PFSK-1 (cell line): ENCODE measurements at regions not wholly inside any gene's neighbourhood (a gene's known extent, or its start where the extent isn't known, plus 50 kb on each side); places are given as distances from the start of the nearest gene placed in this dataset.

Source experiments
- FOXP2 ChIP-seq: optimal IDR thresholded peaks from 2 replicates; pipeline ENCODE3; 2011; ENCODE audit warnings: borderline replicate concordance, control low read depth, inconsistent platforms; ENCODE audit not compliant: insufficient read depth; ENCODE audit errors: extremely low read length, extremely low read depth
- POLR2AphosphoS5 ChIP-seq: IDR thresholded peaks from 2 replicates; pipeline ENCODE4 v1.6.1; 2012; ENCODE audit warnings: low read depth, mild to moderate bottlenecking, control low read depth, low read length, moderate library complexity
- REST ChIP-seq, 2 experiments: IDR thresholded peaks; 2 replicates each; pipeline versions ENCODE4 v1.6.1 to v1.8.0; 2011 to 2012; ENCODE audit warnings: low read depth in 2 of 2, low read length in 2 of 2, control low read depth in 1 of 2, inconsistent platforms in 1 of 2, mild to moderate bottlenecking in 1 of 2, moderate library complexity in 1 of 2; ENCODE audit not compliant: insufficient read depth in 1 of 2
- SIN3A ChIP-seq: IDR thresholded peaks from 2 replicates; pipeline ENCODE4 v1.6.1; 2012; ENCODE audit warnings: mild to moderate bottlenecking, low read length, moderate library complexity, borderline replicate concordance; ENCODE audit not compliant: insufficient read depth
- TAF1 ChIP-seq: IDR thresholded peaks from 2 replicates; pipeline ENCODE4 v1.6.1; 2012; ENCODE audit warnings: low read length, control low read depth, borderline replicate concordance; ENCODE audit not compliant: insufficient read depth

GRCh38 chr5:2148312-2149194 is 265.8 kb upstream of the IRX4 start:
- TF ChIP-seq TAF1 (no peak), POLR2AphosphoS5 (no peak), SIN3A (no peak), REST (IDR thresholded peaks at IDR 0.05; ENCODE audit: insufficient read depth in 1 of 2, low read depth in 2 of 2, low read length in 2 of 2) (no peak), FOXP2 (no peak)

DNA sequence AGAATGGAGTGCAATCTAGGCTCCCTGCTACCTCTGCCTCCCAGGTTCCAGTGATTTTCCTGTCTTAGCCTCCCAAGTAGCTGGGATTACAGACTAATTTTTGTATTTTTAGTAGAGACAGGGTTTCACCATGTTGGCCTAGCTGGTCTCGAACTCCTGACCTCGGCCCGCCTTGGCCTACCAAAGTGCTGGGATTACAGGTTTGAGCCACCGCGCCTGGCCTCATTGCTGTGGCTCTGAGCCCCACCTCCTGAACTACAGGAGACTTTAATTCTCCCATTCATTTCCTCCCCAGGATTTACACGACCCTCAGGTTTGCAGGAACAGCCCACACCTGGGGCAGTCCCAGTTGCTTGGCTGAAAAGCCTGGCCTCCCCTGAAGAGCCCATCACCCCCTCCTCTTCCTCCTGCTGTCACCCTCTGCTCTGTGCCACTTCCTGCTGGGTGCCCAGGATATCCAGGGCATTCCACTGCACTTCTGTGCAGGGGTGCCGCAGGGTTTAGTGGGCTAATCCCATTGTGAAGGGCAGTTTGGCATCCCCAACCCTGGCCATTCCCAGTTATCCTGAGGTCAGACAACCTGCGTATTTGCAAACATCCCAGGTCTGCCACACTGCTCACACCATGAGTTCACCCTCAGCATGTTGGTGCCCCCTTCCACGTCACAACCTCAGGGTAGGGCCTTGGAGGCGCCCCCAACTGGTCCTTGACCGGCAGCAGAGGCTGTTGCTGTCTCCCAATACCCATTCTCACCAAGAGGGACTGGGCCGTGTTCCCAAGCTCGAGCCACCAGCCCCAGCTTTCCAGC is 265.0 kb upstream of the IRX4 start:
- no peak for TF ChIP-seq REST (IDR thresholded peaks at IDR 0.05; ENCODE audit: insufficient read depth in 1 of 2, low read depth in 2 of 2, low read length in 2 of 2)
- TF ChIP-seq FOXP2 = no peak
- TF ChIP-seq POLR2AphosphoS5 = no peak
- no peak for TF ChIP-seq SIN3A
- TF ChIP-seq TAF1 = no peak

DNA sequence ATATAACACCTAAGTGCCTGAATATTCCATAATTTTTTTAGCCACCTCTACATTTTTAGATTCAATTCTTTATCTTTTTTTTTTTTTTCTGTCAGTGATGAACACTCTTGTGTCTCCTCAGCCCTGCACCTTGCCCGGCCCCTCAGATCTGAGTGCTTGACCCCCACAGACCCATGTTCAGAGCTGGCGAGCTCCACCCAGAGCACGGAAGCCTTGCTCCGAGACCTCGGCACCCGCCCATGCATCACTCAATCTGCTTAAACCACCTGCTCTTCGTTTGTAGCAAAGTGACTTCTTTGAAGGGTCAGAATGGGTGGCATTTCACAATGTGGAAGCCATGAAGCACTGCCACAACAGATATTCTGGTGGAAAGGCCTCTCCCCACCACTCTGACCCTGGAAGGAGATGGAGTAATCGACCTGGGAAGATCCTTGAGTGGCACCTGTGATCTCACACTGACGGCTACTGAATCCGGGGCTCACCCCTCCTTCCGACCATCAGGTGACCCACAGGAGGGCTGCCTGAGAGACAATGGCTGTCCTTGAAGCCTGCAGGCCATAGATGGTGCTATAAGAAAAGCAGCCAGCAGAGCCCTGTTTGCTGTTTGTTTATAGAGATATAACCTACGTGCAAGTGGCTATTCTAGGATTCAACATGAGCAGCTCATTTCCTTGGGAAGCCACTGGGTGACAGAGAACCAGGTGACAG is 261.1 kb upstream of the IRX4 start:
- TF ChIP-seq SIN3A = no peak
- no peak for TF ChIP-seq TAF1
- no peak for TF ChIP-seq FOXP2

GRCh38 chr5:2143088-2143487 is 260.4 kb upstream of the IRX4 start:
- TF ChIP-seq TAF1 (no peak), REST (IDR thresholded peaks at IDR 0.05; ENCODE audit: insufficient read depth in 1 of 2, low read depth in 2 of 2, low read length in 2 of 2) (no peak)

GRCh38 chr5:2142456-2142954 is 259.8 kb upstream of the IRX4 start:
- no peak for TF ChIP-seq TAF1
